Activated T-cell treated with anti-CD3 and anti-CD28 coated beads for 48 hours (primary cell): ENCODE measurements at regions not wholly inside any gene's neighbourhood (a gene's known extent, or its start where the extent isn't known, plus 50 kb on each side); places are given as distances from the start of the nearest gene placed in this dataset.

Experiments
- DNase-seq: peaks from one replicate; pipeline ENCODE4 v3.0.0-alpha.2; 2020; ENCODE audit warnings: low read depth

DNA sequence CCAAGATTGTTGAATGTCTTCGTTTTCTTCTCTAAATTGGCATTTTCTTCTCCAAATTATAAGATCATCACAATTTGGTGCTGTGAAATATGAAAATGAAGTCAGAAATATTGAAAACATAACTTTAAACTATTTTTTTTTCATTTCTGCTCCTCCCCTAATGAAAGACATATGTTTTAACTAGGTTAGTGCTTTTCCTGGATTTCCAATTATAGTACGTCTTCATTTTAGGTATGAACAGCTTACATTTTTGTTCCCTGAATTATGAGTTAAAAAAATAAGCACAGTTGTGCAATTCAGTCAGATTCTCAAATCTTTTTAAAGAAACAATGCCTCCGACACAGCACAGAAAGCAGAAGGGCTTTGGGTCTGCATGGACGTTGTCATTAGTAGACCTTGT lies 83.5 kb upstream of the CFAP20DC start:
- no peak for DNase-seq

DNA sequence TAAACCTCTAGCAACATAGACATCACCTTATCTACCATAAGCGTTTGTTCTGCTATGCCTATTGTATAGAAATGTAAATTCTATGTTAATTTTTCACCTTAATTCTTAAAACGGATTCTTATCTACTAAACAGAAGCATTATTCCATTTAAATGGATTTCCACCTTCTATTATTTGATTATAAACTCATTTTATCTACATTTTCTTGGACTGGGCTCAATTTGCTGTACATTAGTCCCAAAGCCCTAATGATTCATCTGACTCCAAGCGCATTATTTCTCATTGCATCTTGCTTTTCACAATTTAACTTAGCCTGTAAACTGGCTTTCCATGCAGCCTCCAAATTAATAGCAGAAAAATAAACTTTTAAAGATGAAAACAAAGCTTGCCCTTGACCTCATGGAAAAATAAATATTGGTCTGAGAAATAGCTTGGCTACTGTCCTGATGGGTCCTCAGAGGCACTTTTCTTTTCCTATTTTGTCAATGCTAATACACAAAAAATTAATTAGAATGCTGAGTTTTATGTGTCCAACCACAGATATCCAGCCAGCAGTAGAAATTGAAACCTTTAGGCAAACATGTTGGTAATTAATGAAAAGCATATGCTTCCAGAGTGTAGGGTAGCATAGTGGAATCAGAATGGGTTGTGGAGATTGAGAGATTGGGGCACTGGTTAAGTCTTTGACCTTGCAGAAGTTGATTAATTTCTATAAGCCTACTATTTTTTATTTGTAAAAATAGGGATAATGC lies 81.4 kb upstream of the CFAP20DC start:
- no peak for DNase-seq

DNA sequence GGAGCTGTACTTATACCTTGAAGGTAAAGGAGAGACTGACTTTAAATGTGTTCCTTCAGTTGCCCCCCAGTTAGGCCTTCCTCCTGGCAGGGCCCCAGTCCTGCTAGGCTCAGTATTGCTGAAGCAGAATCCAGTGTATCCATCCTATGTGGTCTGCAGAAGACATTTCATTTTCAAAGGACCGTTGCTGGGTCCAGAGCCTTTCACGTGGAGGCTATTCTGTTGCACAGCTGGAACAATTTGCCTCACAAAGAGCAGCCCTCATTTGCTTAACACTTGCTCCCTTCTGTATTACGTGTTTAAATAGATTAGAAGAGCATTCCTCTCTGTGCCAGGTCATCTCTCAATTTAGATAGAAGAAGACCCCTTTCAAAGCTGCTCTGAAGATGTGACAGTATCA lies 78.9 kb upstream of the CFAP20DC start:
- DNase-seq: no peak

DNA sequence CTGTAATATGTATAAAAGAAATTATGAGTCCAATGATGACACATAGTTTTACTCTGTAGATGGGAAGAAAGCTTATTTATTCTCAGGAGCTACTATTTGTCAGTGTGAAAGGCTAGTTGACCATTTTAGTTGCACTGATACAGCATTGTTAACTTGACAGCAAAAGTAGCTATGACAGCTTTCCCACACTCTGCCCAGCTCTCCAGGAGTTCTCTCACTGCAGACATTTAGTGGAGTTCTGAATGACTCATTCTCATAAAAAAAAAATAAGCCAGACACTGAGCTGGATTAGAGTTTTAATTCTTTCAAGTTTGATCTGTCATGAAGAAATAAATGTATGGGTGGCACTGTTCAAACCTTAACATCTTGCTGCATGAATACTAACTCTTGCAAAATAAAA lies 77.2 kb upstream of the CFAP20DC start:
- no peak for DNase-seq

- no peak for DNase-seq
These were observed 76.6 kb upstream of the CFAP20DC start for GRCh38 chr3:59126446-59126845.

DNA sequence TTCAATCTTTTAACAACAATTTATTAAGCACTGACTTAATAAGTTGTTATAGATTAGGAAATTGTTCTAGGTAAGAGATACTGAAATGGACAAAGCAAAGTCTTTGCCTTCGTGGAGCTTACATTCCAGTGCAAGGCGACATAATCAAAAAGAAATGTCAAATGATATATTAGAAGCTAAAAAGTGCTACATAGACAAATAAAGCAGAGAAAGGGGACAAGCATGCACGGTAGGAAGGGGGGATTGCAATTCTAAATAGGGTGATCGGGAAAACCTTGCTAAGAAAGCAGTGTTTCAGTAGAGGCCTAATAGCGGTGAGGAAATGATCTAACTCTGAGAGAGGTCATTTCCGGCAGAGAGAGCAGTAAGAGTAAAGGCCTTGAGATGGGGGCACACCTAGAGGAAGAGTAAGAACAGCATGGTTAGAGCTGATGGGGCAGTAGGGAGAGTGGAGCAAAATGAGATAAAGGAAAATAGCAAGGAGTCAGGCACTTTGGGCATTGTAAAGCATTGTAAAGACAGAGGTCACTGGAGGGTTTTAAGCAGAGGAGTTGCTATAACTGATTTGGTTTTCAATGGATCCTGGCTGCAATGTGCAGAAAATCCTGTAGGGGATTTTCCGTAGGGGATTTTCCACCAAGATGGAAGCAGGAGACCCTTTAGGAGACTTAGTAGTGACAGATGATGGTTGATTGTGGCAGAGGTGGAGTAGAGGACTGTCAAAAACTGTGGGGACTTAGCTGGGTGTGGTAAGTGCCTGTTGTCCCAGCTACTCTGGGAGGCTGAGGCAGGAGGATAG lies 71.7 kb upstream of the CFAP20DC start:
- no peak for DNase-seq

DNA sequence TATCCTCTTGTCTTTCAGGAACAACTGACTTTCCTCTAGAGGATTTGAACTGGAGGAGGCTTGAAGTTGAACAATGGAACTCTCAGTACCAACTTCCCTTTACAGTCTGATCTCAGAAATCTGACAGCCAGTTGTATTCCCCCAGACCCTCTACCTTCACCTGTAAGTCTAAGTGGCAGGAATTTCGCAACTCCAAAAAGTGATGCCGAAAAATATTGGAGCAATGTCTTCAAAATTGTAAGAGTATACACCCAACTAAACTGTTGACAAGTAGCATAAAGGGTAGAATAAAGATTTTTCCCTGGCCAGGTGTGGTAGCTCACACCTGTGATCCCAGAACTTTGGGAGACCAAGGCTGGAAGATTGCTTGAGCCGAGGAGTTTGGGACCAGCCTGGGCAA lies 69.1 kb upstream of the CFAP20DC start:
- no peak for DNase-seq

- no peak for DNase-seq
These were observed 67.6 kb upstream of the CFAP20DC start for GRCh38 chr3:59117396-59117795.

GRCh38 chr3:59116233-59116537 lies 66.4 kb upstream of the CFAP20DC start:
- no peak for DNase-seq

DNA sequence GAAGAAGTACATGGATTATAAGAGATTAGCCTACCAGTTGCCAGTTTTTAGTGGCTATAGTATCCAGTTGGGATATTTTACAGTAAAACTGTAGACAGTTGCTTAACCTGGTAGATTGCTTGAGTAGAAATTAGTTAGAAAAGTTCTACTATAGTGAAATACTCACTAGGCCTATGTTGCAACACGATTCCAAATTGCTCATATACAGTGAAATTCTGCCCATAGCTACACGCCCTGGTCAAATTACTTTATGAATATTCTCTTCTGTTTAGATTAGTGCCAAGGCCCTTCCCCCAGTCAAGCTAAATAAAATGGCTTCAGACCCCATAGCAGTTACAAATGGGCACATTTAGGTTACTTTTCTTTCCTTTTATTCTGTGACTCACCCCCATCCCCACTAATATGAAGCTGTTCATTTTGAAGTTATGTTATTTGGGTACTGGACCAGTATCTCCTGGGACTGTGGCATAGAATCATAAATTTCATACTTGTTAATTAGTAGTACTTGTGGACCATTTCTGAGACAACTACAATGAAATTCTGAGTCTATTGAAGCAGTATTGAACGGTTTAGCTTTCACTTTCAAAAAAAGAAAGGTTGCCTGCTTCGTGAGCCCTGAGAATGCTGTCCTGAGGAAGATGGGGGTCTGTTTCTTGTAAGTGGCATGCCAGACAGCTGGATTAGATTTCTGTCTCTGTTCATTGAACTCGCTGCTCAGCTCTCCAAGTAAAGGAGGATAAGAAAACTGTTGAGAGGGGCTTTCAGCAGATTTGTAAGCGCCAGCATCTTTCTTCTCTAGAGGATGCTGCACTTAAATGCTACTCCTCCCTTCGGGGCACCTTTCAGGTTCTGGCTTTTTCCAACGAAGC lies 65.8 kb upstream of the CFAP20DC start:
- DNase-seq: no peak

- DNase-seq: no peak
These were observed 58.3 kb upstream of the CFAP20DC start for GRCh38 chr3:59107856-59108815.

DNA sequence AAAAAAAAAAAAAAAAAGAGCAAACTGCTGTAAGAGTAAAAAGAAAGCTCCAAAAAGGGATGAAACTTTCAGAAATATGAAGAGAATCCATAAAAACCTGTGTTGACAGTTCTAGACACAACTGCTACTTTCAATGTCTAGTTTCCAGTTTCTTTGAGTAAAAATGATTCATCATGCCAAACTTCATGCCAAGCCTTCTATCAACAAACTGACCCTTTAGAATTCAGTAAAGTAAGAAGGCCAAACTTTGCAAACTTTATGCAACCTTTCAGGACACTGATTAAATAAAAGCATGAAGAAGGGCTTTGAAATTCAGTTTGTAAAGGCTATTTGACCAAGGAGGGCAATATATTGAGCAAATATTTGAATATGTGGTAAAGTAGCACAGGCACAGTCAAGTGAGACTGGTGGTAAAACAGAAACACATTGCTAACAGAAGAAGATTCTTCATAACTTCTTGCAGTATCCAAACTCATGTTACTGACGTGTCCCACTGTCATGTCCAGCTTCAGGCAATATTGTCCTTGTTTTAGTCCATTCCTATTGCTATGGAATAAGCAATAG lies 56.3 kb upstream of the CFAP20DC start:
- DNase-seq: no peak

GRCh38 chr3:59103552-59103951 lies 53.7 kb upstream of the CFAP20DC start:
- DNase-seq: no peak

- no peak for DNase-seq
These were observed 51.5 kb upstream of the CFAP20DC start for GRCh38 chr3:59101231-59101736.
